GM13977 (cell line): ENCODE measurements at regions not wholly inside any gene's neighbourhood (a gene's known extent, or its start where the extent isn't known, plus 50 kb on each side); places are given as distances from the start of the nearest gene placed in this dataset.

Experiments used
- DNase-seq: peaks from one replicate; pipeline ENCODE4 v3.0.0; 2012; ENCODE audit warnings: low spot score
- CTCF ChIP-seq: IDR thresholded peaks from 2 replicates; pipeline ENCODE4 v1.5.1; 2012; ENCODE audit warnings: mild to moderate bottlenecking, control low read depth; ENCODE audit not compliant: insufficient read depth; ENCODE audit errors: extremely low read depth, missing control alignments
- in situ Hi-C: fragments of 300-500 bp; cut with MboI; formaldehyde crosslinking; loops from one replicate; pipeline ENCODE4 v1.12.0; 2022; ENCODE audit warnings: low sequenced_read_pairs, low pct_unique_long_range_greater_than_20kb, mixed read lengths, inconsistent platforms; ENCODE audit not compliant: unreplicated experiment

- in situ Hi-C loops, result loop anchor here (5.0 to 25.0 kb wide), 2 partner anchors 1094 to 1239 kb away; partner anchors contain the start of gene ALCAM
- TF ChIP-seq CTCF, result peak; percentile 68
- DNase-seq, result peak; percentile 3
Observed at GRCh38 chr3:104273046-104273649, 1093.6 kb upstream of the ALCAM start.

GRCh38 chr3:104275199-104275598 is 1091.5 kb upstream of the ALCAM start:
- no peak for DNase-seq
- no peak for TF ChIP-seq CTCF
- in situ Hi-C loops, result no loop called here

GRCh38 chr3:104279617-104280016 is 1087.1 kb upstream of the ALCAM start:
- in situ Hi-C loops, result no loop called here
- no peak for TF ChIP-seq CTCF
- DNase-seq, result no peak

- in situ Hi-C loops, result no loop called here
- TF ChIP-seq CTCF, result no peak
- no peak for DNase-seq
Observed at GRCh38 chr3:104281713-104282112, 1085.0 kb upstream of the ALCAM start.

- in situ Hi-C loops, result no loop called here
Observed at GRCh38 chr3:104286645-104287044, 1080.1 kb upstream of the ALCAM start.

GRCh38 chr3:104291437-104291851 is 1075.3 kb upstream of the ALCAM start:
- in situ Hi-C loops, result no loop called here
- peak; percentile 4 for DNase-seq
- no peak for TF ChIP-seq CTCF

More at GRCh38 chr3:104286645-104287044, 1080.1 kb upstream of the ALCAM start:
- DNase-seq, result no peak
- TF ChIP-seq CTCF, result no peak

- in situ Hi-C loops, result no loop called here
- DNase-seq, result no peak
- TF ChIP-seq CTCF, result no peak
Observed at GRCh38 chr3:104291878-104292277, 1074.8 kb upstream of the ALCAM start.
